ENCODE measurements at regions not wholly inside any gene's neighbourhood (a gene's known extent, or its start where the extent isn't known, plus 50 kb on each side); places are given as distances from the start of the nearest gene placed in this dataset.

- no peak overlapping the region for H3K27ac ChIP-seq (ENCODE audit: poor library complexity, severe bottlenecking)
- DNase-seq (ENCODE audit: low spot score) (no peak), ATAC-seq (ENCODE audit: low read depth) (no peak)
- H3K9me3 ChIP-seq (ENCODE audit: severe bottlenecking): no peaks in the 10 kb centered on the region
- no peak overlapping the region for H3K4me3 ChIP-seq (ENCODE audit: severe bottlenecking)
- H3K36me3 ChIP-seq (ENCODE audit: low read depth): no peaks in the 10 kb centered on the region
- H3K4me1 ChIP-seq (ENCODE audit: insufficient read depth, poor library complexity, severe bottlenecking): no peaks in the 10 kb centered on the region
- H3K27me3 ChIP-seq (ENCODE audit: insufficient read depth, poor library complexity, severe bottlenecking): no peaks in the 10 kb centered on the region
- no peak for TF ChIP-seq CTCF (IDR thresholded peaks at IDR 0.05; ENCODE audit: poor library complexity, severe bottlenecking)
Observed at GRCh38 chr12:125538401-125539199, 473.4 kb downstream of the AACS start.

- Histone ChIP-seq H3K4me3 (ENCODE audit: severe bottlenecking) (no peak overlapping the region), H3K27ac (ENCODE audit: poor library complexity, severe bottlenecking) (no peak overlapping the region), H3K4me1 (ENCODE audit: insufficient read depth, poor library complexity, severe bottlenecking) (no peaks in the 10 kb centered on the region), H3K36me3 (ENCODE audit: low read depth) (no peaks in the 10 kb centered on the region), H3K9me3 (ENCODE audit: severe bottlenecking) (no peaks in the 10 kb centered on the region), H3K27me3 (ENCODE audit: insufficient read depth, poor library complexity, severe bottlenecking) (no peaks in the 10 kb centered on the region)
- DNase-seq (ENCODE audit: low spot score) (no peak), ATAC-seq (ENCODE audit: low read depth) (no peak)
- TF ChIP-seq CTCF (IDR thresholded peaks at IDR 0.05; ENCODE audit: poor library complexity, severe bottlenecking): no peak
Observed at GRCh38 chr12:125540580-125541204, 475.5 kb downstream of the AACS start.

- ATAC-seq (ENCODE audit: low read depth): no peak
Observed at GRCh38 chr12:125544960-125545359, 479.7 kb downstream of the AACS start.

GRCh38 chr12:125549171-125549570 is 483.9 kb downstream of the AACS start:
- Histone ChIP-seq H3K27me3 (ENCODE audit: insufficient read depth, poor library complexity, severe bottlenecking) (no peaks in the 10 kb centered on the region), H3K27ac (ENCODE audit: poor library complexity, severe bottlenecking) (no peak overlapping the region), H3K36me3 (ENCODE audit: low read depth) (no peaks in the 10 kb centered on the region), H3K9me3 (ENCODE audit: severe bottlenecking) (no peaks in the 10 kb centered on the region), H3K4me3 (ENCODE audit: severe bottlenecking) (no peak overlapping the region), H3K4me1 (ENCODE audit: insufficient read depth, poor library complexity, severe bottlenecking) (no peaks in the 10 kb centered on the region)
- TF ChIP-seq CTCF (IDR thresholded peaks at IDR 0.05; ENCODE audit: poor library complexity, severe bottlenecking): no peak
- ATAC-seq (ENCODE audit: low read depth) (no peak), DNase-seq (ENCODE audit: low spot score) (no peak)

More at GRCh38 chr12:125544960-125545359, 479.7 kb downstream of the AACS start:
- DNase-seq (ENCODE audit: low spot score): no peak
- H3K27me3 ChIP-seq (ENCODE audit: insufficient read depth, poor library complexity, severe bottlenecking): no peaks in the 10 kb centered on the region
- no peaks in the 10 kb centered on the region for H3K36me3 ChIP-seq (ENCODE audit: low read depth)
- H3K4me3 ChIP-seq (ENCODE audit: severe bottlenecking): no peak overlapping the region
- H3K27ac ChIP-seq (ENCODE audit: poor library complexity, severe bottlenecking): no peak overlapping the region
- TF ChIP-seq CTCF (IDR thresholded peaks at IDR 0.05; ENCODE audit: poor library complexity, severe bottlenecking): no peak
- H3K9me3 ChIP-seq (ENCODE audit: severe bottlenecking): no peaks in the 10 kb centered on the region
- H3K4me1 ChIP-seq (ENCODE audit: insufficient read depth, poor library complexity, severe bottlenecking): no peaks in the 10 kb centered on the region

GRCh38 chr12:125549836-125550235 is 484.6 kb downstream of the AACS start:
- Histone ChIP-seq H3K27ac (ENCODE audit: poor library complexity, severe bottlenecking) (no peak overlapping the region), H3K4me3 (ENCODE audit: severe bottlenecking) (no peak overlapping the region), H3K27me3 (ENCODE audit: insufficient read depth, poor library complexity, severe bottlenecking) (no peaks in the 10 kb centered on the region), H3K9me3 (ENCODE audit: severe bottlenecking) (no peaks in the 10 kb centered on the region), H3K36me3 (ENCODE audit: low read depth) (no peaks in the 10 kb centered on the region), H3K4me1 (ENCODE audit: insufficient read depth, poor library complexity, severe bottlenecking) (no peaks in the 10 kb centered on the region)
- TF ChIP-seq CTCF (IDR thresholded peaks at IDR 0.05; ENCODE audit: poor library complexity, severe bottlenecking): peak; percentile 32
- DNase-seq (ENCODE audit: low spot score): no peak
- no peak for ATAC-seq (ENCODE audit: low read depth)
